ENCODE measurements at regions not wholly inside any gene's neighbourhood (a gene's known extent, or its start where the extent isn't known, plus 50 kb on each side); places are given as distances from the start of the nearest gene placed in this dataset.
"Not testable (repeated sequence)": the region's sequence is repeated elsewhere in the genome, so short reads cannot be mapped to it uniquely, and the experiment has no call there.

GRCh38 chr9:75197561-75197960 lies 109.2 kb downstream of the OSTF1 start:
- DNase-seq, result no peak

GRCh38 chr9:75198436-75198835 lies 110.1 kb downstream of the OSTF1 start:
- no peak for DNase-seq

- DNase-seq, result peak in 1 of 5 donors; percentile 50
Observed at GRCh38 chr9:75200892-75201470, 112.7 kb downstream of the OSTF1 start.

- DNase-seq, result no peak
Observed at GRCh38 chr9:75201480-75202209, 113.3 kb downstream of the OSTF1 start.

GRCh38 chr9:75207997-75208396 lies 119.7 kb downstream of the OSTF1 start:
- DNase-seq, result not testable (repeated sequence)

GRCh38 chr9:75210215-75210614 lies 121.9 kb downstream of the OSTF1 start:
- DNase-seq, result no peak

- no peak for DNase-seq
Observed at GRCh38 chr9:75213765-75214164, 125.5 kb downstream of the OSTF1 start.

GRCh38 chr9:75226403-75227139 lies 138.3 kb downstream of the OSTF1 start:
- DNase-seq, result no peak

GRCh38 chr9:75228893-75229292 lies 140.6 kb downstream of the OSTF1 start:
- DNase-seq, result no peak

GRCh38 chr9:75229605-75230332 lies 141.5 kb downstream of the OSTF1 start:
- DNase-seq, result no peak

- no peak for DNase-seq
Observed at GRCh38 chr9:75230469-75230868, 142.2 kb downstream of the OSTF1 start.

- DNase-seq, result no peak
Observed at GRCh38 chr9:75231167-75231566, 142.9 kb downstream of the OSTF1 start.

GRCh38 chr9:75233011-75233410 lies 144.7 kb downstream of the OSTF1 start:
- DNase-seq, result no peak

GRCh38 chr9:75235632-75236031 lies 147.3 kb downstream of the OSTF1 start:
- no peak for DNase-seq

- DNase-seq, result peak in 3 of 5 donors; percentile 6 to 71 (median 22)
Observed at GRCh38 chr9:75238311-75238976, 150.1 kb downstream of the OSTF1 start.

- no peak for DNase-seq
Observed at GRCh38 chr9:75239176-75239575, 150.9 kb downstream of the OSTF1 start.

GRCh38 chr9:75242426-75242825 lies 154.1 kb downstream of the OSTF1 start:
- DNase-seq, result no peak

GRCh38 chr9:75246949-75247348 lies 158.6 kb downstream of the OSTF1 start:
- DNase-seq, result no peak

- DNase-seq, result peak in 4 of 5 donors; percentile 18 to 35 (median 30)
Observed at GRCh38 chr9:75265525-75265972, 177.2 kb downstream of the OSTF1 start.

GRCh38 chr9:75269197-75269596 lies 180.9 kb downstream of the OSTF1 start:
- no peak for DNase-seq

- not testable (repeated sequence) for DNase-seq
Observed at GRCh38 chr9:75273055-75273454, 184.7 kb downstream of the OSTF1 start.

GRCh38 chr9:75274781-75275180 lies 186.5 kb downstream of the OSTF1 start:
- DNase-seq, result no peak
